ENCODE measurements at regions not wholly inside any gene's neighbourhood (a gene's known extent, or its start where the extent isn't known, plus 50 kb on each side); places are given as distances from the start of the nearest gene placed in this dataset.
A peak's percentile ranks its signal among the peaks of the same experiment; 100 is the strongest.

DNA sequence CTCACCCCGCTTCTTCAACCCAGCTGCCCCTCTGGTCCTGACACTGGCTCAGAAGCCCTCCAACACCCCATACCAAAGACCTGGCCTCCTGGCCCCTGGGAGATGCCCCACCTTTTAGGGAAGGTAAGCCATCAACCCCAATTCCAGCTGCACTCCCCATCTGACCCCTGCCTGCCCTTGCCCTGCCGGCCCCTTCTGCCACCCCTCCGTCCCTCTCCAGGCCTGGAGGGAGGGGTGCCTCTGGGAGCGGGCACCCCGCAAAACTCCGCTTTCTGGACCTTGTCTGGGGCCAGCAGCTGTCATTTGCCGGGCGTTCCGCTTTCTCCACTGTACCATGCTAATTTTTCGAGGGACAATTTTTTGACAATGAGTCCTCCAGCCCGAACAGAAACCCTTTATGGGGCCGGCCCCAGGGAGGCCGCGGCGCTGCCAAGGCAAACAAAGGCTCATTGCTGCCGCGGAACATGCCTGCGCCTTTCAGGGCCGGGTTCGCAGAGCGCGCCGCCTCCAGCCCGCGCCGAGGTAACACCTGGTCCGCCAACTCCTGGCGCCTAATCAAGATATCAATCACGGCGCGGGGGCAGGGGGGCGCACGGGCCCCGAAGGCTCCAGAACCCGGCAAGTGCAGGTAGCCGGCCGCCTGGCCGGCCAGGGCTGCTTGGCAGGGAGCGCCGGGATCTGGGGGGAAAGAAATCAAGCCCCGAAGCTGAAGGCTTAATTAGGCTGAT is 96.0 kb downstream of the INHBB start (continued):
- TF ChIP-seq ZNF609 (CRISPR knock-in tag; IDR thresholded peaks at IDR 0.05; ENCODE audit: borderline replicate concordance) (peak; percentile 34; the same call in 1 of the 2 replicates), ZNF296 (CRISPR knock-in tag; conservative IDR thresholded peaks at IDR 0.05) (no peak), MXI1 (IDR thresholded peaks at IDR 0.05; ENCODE audit: borderline replicate concordance, low read depth, low read length) (no peak), BORCS8-MEF2B (CRISPR knock-in tag; IDR thresholded peaks at IDR 0.05) (no peak), NFIB (CRISPR knock-in tag; IDR thresholded peaks at IDR 0.05; ENCODE audit: borderline replicate concordance) (no peak), SOX5 (CRISPR knock-in tag; IDR thresholded peaks at IDR 0.05; ENCODE audit: borderline replicate concordance) (peak; percentile 75; the same call in 1 of the 2 replicates), POLR2G (IDR thresholded peaks at IDR 0.05; ENCODE audit: low read depth, low read length) (no peak), RXRA (CRISPR knock-in tag; IDR thresholded peaks at IDR 0.05) (peak; percentile 53; the same call in 1 of the 2 replicates), KLF13 (CRISPR knock-in tag; IDR thresholded peaks at IDR 0.05) (no peak), MBD4 (IDR thresholded peaks at IDR 0.05; ENCODE audit: borderline replicate concordance, low read length) (no peak), MZF1 (CRISPR knock-in tag; IDR thresholded peaks at IDR 0.05; ENCODE audit: borderline replicate concordance) (no peak), ZNF557 (CRISPR knock-in tag; IDR thresholded peaks at IDR 0.05) (0 out of 2 replicates have a peak, but pooled peaks have one; percentile 13), ZIK1 (CRISPR knock-in tag; IDR thresholded peaks at IDR 0.05; ENCODE audit: borderline replicate concordance, low read depth) (no peak), KDM1A (CRISPR knock-in tag; IDR thresholded peaks at IDR 0.05) (no peak), ZNF205 (CRISPR knock-in tag; IDR thresholded peaks at IDR 0.05) (no peak), NONO (IDR thresholded peaks at IDR 0.05) (no peak), NONO (CRISPR knock-in tag; conservative IDR thresholded peaks at IDR 0.05) (0 out of 2 replicates have a peak, but pooled peaks have one; percentile 32), PRMT3 (CRISPR knock-in tag; IDR thresholded peaks at IDR 0.05; ENCODE audit: borderline replicate concordance, low read depth) (no peak)
- TF ChIP-seq, protein P1, sequence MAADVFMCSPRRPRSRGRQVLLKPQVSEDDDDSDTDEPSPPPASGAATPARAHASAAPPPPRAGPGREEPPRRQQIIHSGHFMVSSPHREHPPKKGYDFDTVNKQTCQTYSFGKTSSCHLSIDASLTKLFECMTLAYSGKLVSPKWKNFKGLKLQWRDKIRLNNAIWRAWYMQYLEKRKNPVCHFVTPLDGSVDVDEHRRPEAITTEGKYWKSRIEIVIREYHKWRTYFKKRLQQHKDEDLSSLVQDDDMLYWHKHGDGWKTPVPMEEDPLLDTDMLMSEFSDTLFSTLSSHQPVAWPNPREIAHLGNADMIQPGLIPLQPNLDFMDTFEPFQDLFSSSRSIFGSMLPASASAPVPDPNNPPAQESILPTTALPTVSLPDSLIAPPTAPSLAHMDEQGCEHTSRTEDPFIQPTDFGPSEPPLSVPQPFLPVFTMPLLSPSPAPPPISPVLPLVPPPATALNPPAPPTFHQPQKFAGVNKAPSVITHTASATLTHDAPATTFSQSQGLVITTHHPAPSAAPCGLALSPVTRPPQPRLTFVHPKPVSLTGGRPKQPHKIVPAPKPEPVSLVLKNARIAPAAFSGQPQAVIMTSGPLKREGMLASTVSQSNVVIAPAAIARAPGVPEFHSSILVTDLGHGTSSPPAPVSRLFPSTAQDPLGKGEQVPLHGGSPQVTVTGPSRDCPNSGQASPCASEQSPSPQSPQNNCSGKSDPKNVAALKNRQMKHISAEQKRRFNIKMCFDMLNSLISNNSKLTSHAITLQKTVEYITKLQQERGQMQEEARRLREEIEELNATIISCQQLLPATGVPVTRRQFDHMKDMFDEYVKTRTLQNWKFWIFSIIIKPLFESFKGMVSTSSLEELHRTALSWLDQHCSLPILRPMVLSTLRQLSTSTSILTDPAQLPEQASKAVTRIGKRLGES (CRISPR knock-in tag; IDR thresholded peaks at IDR 0.05; ENCODE audit: borderline replicate concordance), result no peak
- TF ChIP-seq, protein P2, sequence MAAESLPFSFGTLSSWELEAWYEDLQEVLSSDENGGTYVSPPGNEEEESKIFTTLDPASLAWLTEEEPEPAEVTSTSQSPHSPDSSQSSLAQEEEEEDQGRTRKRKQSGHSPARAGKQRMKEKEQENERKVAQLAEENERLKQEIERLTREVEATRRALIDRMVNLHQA (CRISPR knock-in tag; IDR thresholded peaks at IDR 0.05), result no peak
